Suprapubic skin (tissue), 3 donors: ENCODE measurements at regions not wholly inside any gene's neighbourhood (a gene's known extent, or its start where the extent isn't known, plus 50 kb on each side); places are given as distances from the start of the nearest gene placed in this dataset.

Source experiments
- CTCF ChIP-seq, 2 donors: fragments of 200-600 bp in 1 of 2; fragments of 450-650 bp in 1 of 2; sonication (generic) in 1 of 2; IDR thresholded peaks; one replicate each; pipeline ENCODE4 v1.5.1; 2016 to 2019; ENCODE audit warnings: antibody characterized with exemption in 2 of 2, mild to moderate bottlenecking in 1 of 2, moderate library complexity in 1 of 2
- EP300 ChIP-seq: sonication (generic); formaldehyde crosslinking; IDR thresholded peaks from one replicate; pipeline ENCODE4 v1.6.1; 2017; ENCODE audit warnings: antibody characterized with exemption
- POLR2A ChIP-seq, 2 donors: fragments of 450-650 bp; IDR thresholded peaks; one replicate each; pipeline ENCODE4 v1.6.1; 2017; ENCODE audit warnings: antibody characterized with exemption in 2 of 2, mild to moderate bottlenecking in 2 of 2, moderate library complexity in 2 of 2

- TF ChIP-seq POLR2A (IDR thresholded peaks at IDR 0.05) (no peak), EP300 (no peak), CTCF (IDR thresholded peaks at IDR 0.05) (no peak)
These were observed 246.8 kb downstream of the MSX2 start for GRCh38 chr5:174971210-174971609.
